ENCODE measurements at regions not wholly inside any gene's neighbourhood (a gene's known extent, or its start where the extent isn't known, plus 50 kb on each side); places are given as distances from the start of the nearest gene placed in this dataset.

- no peak for DNase-seq (ENCODE audit: low spot score)
- no peak overlapping the region for H3K27ac ChIP-seq (ENCODE audit: low read depth, low read length, poor library complexity, severe bottlenecking)
- intact Hi-C loops (cut with micrococcal nuclease; ENCODE audit: unreplicated experiment), result loop anchor here (10.0 kb wide), 1 partner anchor 150 kb away; no protein-coding TSS in a partner anchor
- H3K4me1 ChIP-seq (ENCODE audit: insufficient read depth, low read length, poor library complexity, severe bottlenecking), result no peaks in the 10 kb centered on the region
- no peaks in the 10 kb centered on the region for H3K9me3 ChIP-seq (ENCODE audit: low read depth, low read length, poor library complexity, severe bottlenecking)
- no TSS peak for BruUV-seq (replicated peaks)
- no peaks in the 10 kb centered on the region for H3K36me3 ChIP-seq (ENCODE audit: insufficient read depth, low read length, poor library complexity, severe bottlenecking)
- H3K4me3 ChIP-seq (ENCODE audit: low read depth, low read length, poor library complexity, severe bottlenecking), result no peak overlapping the region
- TF ChIP-seq, protein P1, sequence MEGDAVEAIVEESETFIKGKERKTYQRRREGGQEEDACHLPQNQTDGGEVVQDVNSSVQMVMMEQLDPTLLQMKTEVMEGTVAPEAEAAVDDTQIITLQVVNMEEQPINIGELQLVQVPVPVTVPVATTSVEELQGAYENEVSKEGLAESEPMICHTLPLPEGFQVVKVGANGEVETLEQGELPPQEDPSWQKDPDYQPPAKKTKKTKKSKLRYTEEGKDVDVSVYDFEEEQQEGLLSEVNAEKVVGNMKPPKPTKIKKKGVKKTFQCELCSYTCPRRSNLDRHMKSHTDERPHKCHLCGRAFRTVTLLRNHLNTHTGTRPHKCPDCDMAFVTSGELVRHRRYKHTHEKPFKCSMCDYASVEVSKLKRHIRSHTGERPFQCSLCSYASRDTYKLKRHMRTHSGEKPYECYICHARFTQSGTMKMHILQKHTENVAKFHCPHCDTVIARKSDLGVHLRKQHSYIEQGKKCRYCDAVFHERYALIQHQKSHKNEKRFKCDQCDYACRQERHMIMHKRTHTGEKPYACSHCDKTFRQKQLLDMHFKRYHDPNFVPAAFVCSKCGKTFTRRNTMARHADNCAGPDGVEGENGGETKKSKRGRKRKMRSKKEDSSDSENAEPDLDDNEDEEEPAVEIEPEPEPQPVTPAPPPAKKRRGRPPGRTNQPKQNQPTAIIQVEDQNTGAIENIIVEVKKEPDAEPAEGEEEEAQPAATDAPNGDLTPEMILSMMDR (conservative IDR thresholded peaks at IDR 0.05; ENCODE audit: low read depth, low read length), result no peak
- no peak for TF ChIP-seq EZH2 (IDR thresholded peaks at IDR 0.05; ENCODE audit: borderline replicate concordance, low read depth, low read length, poor library complexity, severe bottlenecking)
- CTCF ChIA-PET, result no interaction called here
- H3K27me3 ChIP-seq (replicated peaks; ENCODE audit: insufficient read depth, low read depth, low read length, poor library complexity), result no peaks in the 10 kb centered on the region
- POLR2A ChIA-PET (ENCODE audit: low non-redundant PET), result no interaction called here
These were observed 183.9 kb downstream of the SHQ1 start for GRCh38 chr3:72664184-72664975.

DNA sequence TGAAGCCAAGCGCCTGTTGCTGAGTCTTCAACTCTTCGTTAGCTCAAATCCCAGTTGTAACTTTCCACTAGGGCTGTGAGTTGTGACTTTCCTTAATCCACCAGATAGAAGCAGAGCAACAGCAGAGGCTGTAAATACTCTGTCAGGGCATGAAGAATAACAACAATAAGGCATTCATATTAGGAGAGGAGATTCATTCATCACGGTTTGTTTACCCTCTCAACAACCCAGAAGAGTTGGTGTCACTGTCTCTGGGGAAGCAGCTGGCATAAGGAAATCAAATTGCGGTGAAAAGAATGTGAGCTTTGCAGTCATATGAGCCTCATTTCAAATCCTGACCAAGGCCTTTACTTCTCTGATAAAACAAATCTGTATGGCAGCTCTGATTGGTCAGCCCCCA lies 184.8 kb downstream of the SHQ1 start:
- Histone ChIP-seq H3K27me3 (replicated peaks; ENCODE audit: insufficient read depth, low read depth, low read length, poor library complexity) (no peaks in the 10 kb centered on the region), H3K9me3 (ENCODE audit: low read depth, low read length, poor library complexity, severe bottlenecking) (no peaks in the 10 kb centered on the region), H3K4me3 (ENCODE audit: low read depth, low read length, poor library complexity, severe bottlenecking) (no peak overlapping the region), H3K36me3 (ENCODE audit: insufficient read depth, low read length, poor library complexity, severe bottlenecking) (no peaks in the 10 kb centered on the region), H3K27ac (ENCODE audit: low read depth, low read length, poor library complexity, severe bottlenecking) (no peak overlapping the region), H3K4me1 (ENCODE audit: insufficient read depth, low read length, poor library complexity, severe bottlenecking) (no peaks in the 10 kb centered on the region)
- TF ChIP-seq EZH2 (IDR thresholded peaks at IDR 0.05; ENCODE audit: borderline replicate concordance, low read depth, low read length, poor library complexity, severe bottlenecking), result no peak
- DNase-seq (ENCODE audit: low spot score), result peak; percentile 11
- POLR2A ChIA-PET (ENCODE audit: low non-redundant PET), result no interaction called here
- CTCF ChIA-PET, result no interaction called here
- intact Hi-C loops (cut with micrococcal nuclease; ENCODE audit: unreplicated experiment), result loop anchor here (10.0 kb wide), 1 partner anchor 151 kb away; no protein-coding TSS in a partner anchor
- BruUV-seq (replicated peaks), result no TSS peak

DNA sequence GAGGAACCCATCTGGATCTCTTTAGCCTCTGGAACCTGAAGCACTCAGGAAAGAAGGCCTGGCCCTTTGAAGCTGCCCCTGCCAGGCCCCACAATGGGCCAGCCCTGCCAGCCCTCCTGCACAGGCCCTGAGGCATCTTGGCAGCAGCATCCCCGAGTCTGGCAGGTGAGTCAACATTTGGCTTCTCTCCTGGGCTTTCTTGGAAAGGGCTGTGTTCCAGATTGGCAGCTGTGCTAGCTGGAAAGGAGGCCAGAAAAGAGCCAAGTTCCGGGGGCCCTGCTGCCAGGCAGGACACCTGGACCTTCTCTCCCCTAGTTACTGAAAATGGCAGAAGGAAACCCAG lies 187.2 kb downstream of the SHQ1 start:
- Histone ChIP-seq H3K36me3 (ENCODE audit: insufficient read depth, low read length, poor library complexity, severe bottlenecking) (no peaks in the 10 kb centered on the region), H3K27ac (ENCODE audit: low read depth, low read length, poor library complexity, severe bottlenecking) (no peak overlapping the region), H3K9me3 (ENCODE audit: low read depth, low read length, poor library complexity, severe bottlenecking) (no peaks in the 10 kb centered on the region), H3K27me3 (replicated peaks; ENCODE audit: insufficient read depth, low read depth, low read length, poor library complexity) (no peaks in the 10 kb centered on the region), H3K4me1 (ENCODE audit: insufficient read depth, low read length, poor library complexity, severe bottlenecking) (no peaks in the 10 kb centered on the region), H3K4me3 (ENCODE audit: low read depth, low read length, poor library complexity, severe bottlenecking) (no peak overlapping the region)
- POLR2A ChIA-PET (ENCODE audit: low non-redundant PET), result no interaction called here
- intact Hi-C loops (cut with micrococcal nuclease; ENCODE audit: unreplicated experiment), result loop anchor here (10.0 kb wide), 1 partner anchor 154 kb away; no protein-coding TSS in a partner anchor
- BruUV-seq (replicated peaks), result no TSS peak
- DNase-seq (ENCODE audit: low spot score), result no peak
- CTCF ChIA-PET, result interaction anchor here (0.6 kb wide), 1 partner anchor 33 kb away, joined by 3 read pairs; no protein-coding TSS in a partner anchor
- TF ChIP-seq, protein P1 (conservative IDR thresholded peaks at IDR 0.05; ENCODE audit: low read depth, low read length), result no peak
- no peak for TF ChIP-seq EZH2 (IDR thresholded peaks at IDR 0.05; ENCODE audit: borderline replicate concordance, low read depth, low read length, poor library complexity, severe bottlenecking)
